Ascending aorta (tissue), 2 donors: ENCODE measurements at regions not wholly inside any gene's neighbourhood (a gene's known extent, or its start where the extent isn't known, plus 50 kb on each side); places are given as distances from the start of the nearest gene placed in this dataset.

Experiments used
- DNase-seq, 2 donors: peaks; one replicate each; pipeline ENCODE4 v3.0.0-alpha.2; 2019; ENCODE audit warnings: low spot score in 2 of 2
- H3K27ac ChIP-seq, 2 donors: fragments of 200-600 bp; sonication (generic); one replicate each; pipeline ENCODE4 v1.5.1; 2016 to 2017; ENCODE audit warnings: mild to moderate bottlenecking in 1 of 2
- H3K27me3 ChIP-seq: fragments of 200-600 bp; sonication (generic); one replicate; pipeline ENCODE4 v1.5.1; 2017
- H3K36me3 ChIP-seq, 2 donors: fragments of 200-600 bp; sonication (generic); one replicate each; pipeline ENCODE4 v1.5.1; 2016
- H3K4me1 ChIP-seq, 2 donors: fragments of 200-600 bp; sonication (generic); one replicate each; pipeline ENCODE4 v1.5.1; 2016 to 2017; ENCODE audit warnings: mild to moderate bottlenecking in 1 of 2
- H3K4me3 ChIP-seq, 2 donors: fragments of 200-600 bp; sonication (generic); one replicate each; pipeline ENCODE4 v1.5.1; 2016 to 2017; ENCODE audit warnings: mild to moderate bottlenecking in 1 of 2
- H3K9me3 ChIP-seq, 2 donors: fragments of 200-600 bp; sonication (generic); one replicate each; pipeline ENCODE4 v1.5.1; 2016
- CTCF ChIP-seq, 3 experiments: fragments of 200-600 bp in 2 of 3; fragments of 450-650 bp in 1 of 3; sonication (generic) in 2 of 3; IDR thresholded peaks; one replicate each; pipeline ENCODE4 v1.5.1; 2016 to 2019; ENCODE audit warnings: antibody characterized with exemption in 3 of 3, mild to moderate bottlenecking in 1 of 3, moderate library complexity in 1 of 3
- intact Hi-C: fragments of 100-400 bp; cut with DNase I; formaldehyde crosslinking; loops from one replicate; pipeline ENCODE4 v1.15.1; 2023

GRCh38 chr12:124150168-124150567, 144.7 kb upstream of the RFLNA start:
- Histone ChIP-seq H3K36me3 (no peaks in the 10 kb centered on the region), H3K27ac (no peak overlapping the region), H3K4me3 (no peak overlapping the region), H3K27me3 (no peaks in the 10 kb centered on the region), H3K4me1 (no peaks in the 10 kb centered on the region), H3K9me3 (no peaks in the 10 kb centered on the region)
- intact Hi-C loops, result no loop called here
- no peak for TF ChIP-seq CTCF (IDR thresholded peaks at IDR 0.05)
- DNase-seq, result no peak

GRCh38 chr12:124151583-124151982, 143.3 kb upstream of the RFLNA start:
- Histone ChIP-seq H3K4me3 (no peak overlapping the region), H3K36me3 (no peaks in the 10 kb centered on the region), H3K27ac (no peak overlapping the region), H3K4me1 (no peaks in the 10 kb centered on the region), H3K9me3 (no peaks in the 10 kb centered on the region), H3K27me3 (no peaks in the 10 kb centered on the region)
- intact Hi-C loops, result no loop called here
- TF ChIP-seq CTCF (IDR thresholded peaks at IDR 0.05), result no peak
- DNase-seq, result no peak

- no peaks in the 10 kb centered on the region for H3K4me1 ChIP-seq
- no peaks in the 10 kb centered on the region for H3K36me3 ChIP-seq
- no peaks in the 10 kb centered on the region for H3K9me3 ChIP-seq
- no peak for DNase-seq
- H3K27me3 ChIP-seq, result no peaks in the 10 kb centered on the region
- no peak overlapping the region for H3K27ac ChIP-seq
- H3K4me3 ChIP-seq, result no peak overlapping the region
- intact Hi-C loops, result no loop called here
- no peak for TF ChIP-seq CTCF (IDR thresholded peaks at IDR 0.05)
Observed at GRCh38 chr12:124152731-124153130, 142.2 kb upstream of the RFLNA start.

GRCh38 chr12:124153392-124153791, 141.5 kb upstream of the RFLNA start:
- no peak for TF ChIP-seq CTCF (IDR thresholded peaks at IDR 0.05)
- intact Hi-C loops, result no loop called here
- H3K27me3 ChIP-seq, result no peaks in the 10 kb centered on the region
- H3K4me3 ChIP-seq, result no peak overlapping the region
- no peaks in the 10 kb centered on the region for H3K9me3 ChIP-seq
- DNase-seq, result no peak
- H3K4me1 ChIP-seq, result no peaks in the 10 kb centered on the region
- H3K36me3 ChIP-seq, result no peaks in the 10 kb centered on the region
- H3K27ac ChIP-seq, result no peak overlapping the region

GRCh38 chr12:124157406-124157805, 137.5 kb upstream of the RFLNA start:
- Histone ChIP-seq H3K9me3 (no peaks in the 10 kb centered on the region), H3K4me3 (no peak overlapping the region), H3K36me3 (no peaks in the 10 kb centered on the region), H3K4me1 (no peaks in the 10 kb centered on the region), H3K27ac (no peak overlapping the region), H3K27me3 (no peaks in the 10 kb centered on the region)
- intact Hi-C loops, result no loop called here
- no peak for DNase-seq
- TF ChIP-seq CTCF (IDR thresholded peaks at IDR 0.05), result no peak

- TF ChIP-seq CTCF (IDR thresholded peaks at IDR 0.05), result no peak
- Histone ChIP-seq H3K4me3 (no peak overlapping the region), H3K9me3 (no peaks in the 10 kb centered on the region), H3K27ac (no peak overlapping the region), H3K27me3 (no peaks in the 10 kb centered on the region), H3K36me3 (no peaks in the 10 kb centered on the region), H3K4me1 (no peaks in the 10 kb centered on the region)
- intact Hi-C loops, result no loop called here
- DNase-seq, result no peak
Observed at GRCh38 chr12:124159655-124160054, 135.2 kb upstream of the RFLNA start.
